T-helper 1 cell treated with Interleukin-12 subunit alpha and Interleukin-12 subunit beta and Interleukin-4 antibody, amounts not matched to agents 30 μg/mL and 1 μg/mL, for 36 hours (primary cell): ENCODE measurements at regions not wholly inside any gene's neighbourhood (a gene's known extent, or its start where the extent isn't known, plus 50 kb on each side); places are given as distances from the start of the nearest gene placed in this dataset.
A peak's percentile ranks its signal among the peaks of the same experiment; 100 is the strongest.
"Not testable (repeated sequence)": the region's sequence is repeated elsewhere in the genome, so short reads cannot be mapped to it uniquely, and the experiment has no call there.

Experiments
- H3K27ac Mint-ChIP-seq: one replicate; pipeline ENCODE4 v1.8.0; 2021; ENCODE audit warnings: mild to moderate bottlenecking, mixed read lengths
- H3K27me3 Mint-ChIP-seq: one replicate; pipeline ENCODE4 v1.8.0; 2021; ENCODE audit warnings: low read depth, mixed read lengths
- H3K36me3 Mint-ChIP-seq: one replicate; pipeline ENCODE4 v1.8.0; 2021; ENCODE audit warnings: low read depth, mixed read lengths
- H3K4me1 Mint-ChIP-seq: one replicate; pipeline ENCODE4 v1.8.0; 2021; ENCODE audit warnings: low read depth, mixed read lengths
- H3K4me3 Mint-ChIP-seq: one replicate; pipeline ENCODE4 v1.8.0; 2021; ENCODE audit warnings: mild to moderate bottlenecking, moderate library complexity, mixed read lengths
- H3K9me3 Mint-ChIP-seq: one replicate; pipeline ENCODE4 v1.8.0; 2021; ENCODE audit warnings: mixed read lengths

DNA sequence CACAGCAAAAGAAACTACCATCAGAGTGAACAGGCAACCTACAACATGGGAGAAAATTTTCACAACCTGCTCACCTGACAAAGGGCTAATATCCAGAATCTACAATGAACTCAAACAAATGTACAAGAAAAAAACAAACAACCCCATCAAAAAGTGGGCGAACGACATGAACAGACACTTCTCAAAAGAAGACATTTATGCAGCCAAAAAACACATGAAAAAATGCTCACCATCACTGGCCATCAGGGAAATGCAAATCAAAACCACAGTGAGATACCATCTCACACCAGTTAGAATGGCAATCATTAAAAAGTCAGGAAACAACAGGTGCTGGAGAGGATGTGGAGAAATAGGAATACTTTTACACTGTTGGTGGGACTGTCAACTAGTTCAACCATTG is 207.8 kb downstream of the USP6NL start:
- H3K36me3 Mint-ChIP-seq = peaks cover 23% of the 10 kb centered on the region
- H3K9me3 Mint-ChIP-seq = peaks cover 24% of the 10 kb centered on the region
- H3K4me3 Mint-ChIP-seq, H3K27me3 Mint-ChIP-seq: not testable (repeated sequence)
- peak overlapping the region; percentile 96 for H3K27ac Mint-ChIP-seq
- peaks cover 40% of the 10 kb centered on the region for H3K4me1 Mint-ChIP-seq

DNA sequence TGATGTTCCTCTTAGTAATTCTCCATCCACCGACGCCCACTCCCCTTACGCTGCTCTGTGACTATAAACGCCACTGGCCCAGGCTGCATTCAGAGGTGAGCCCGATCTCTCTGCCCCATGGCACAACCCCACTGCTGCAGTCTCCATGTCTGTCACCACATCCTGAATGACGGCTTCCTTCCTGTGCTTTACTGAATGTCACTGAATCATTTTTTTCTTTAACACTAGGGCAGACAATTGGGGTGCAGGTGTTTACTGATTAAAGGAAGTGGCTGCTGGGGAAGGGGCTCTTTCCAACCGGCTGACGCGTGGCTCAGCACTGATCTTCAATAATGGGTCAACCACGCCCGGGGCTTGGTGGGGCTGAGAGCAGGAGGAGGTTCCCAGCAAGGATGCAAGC is 208.3 kb downstream of the USP6NL start:
- Mint-ChIP-seq H3K9me3 (peaks cover 24% of the 10 kb centered on the region), H3K36me3 (peaks cover 23% of the 10 kb centered on the region), H3K27me3 (no peaks in the 10 kb centered on the region), H3K27ac (peak overlapping the region; percentile 96), H3K4me1 (peaks cover 40% of the 10 kb centered on the region), H3K4me3 (peak overlapping the region; percentile 74)

DNA sequence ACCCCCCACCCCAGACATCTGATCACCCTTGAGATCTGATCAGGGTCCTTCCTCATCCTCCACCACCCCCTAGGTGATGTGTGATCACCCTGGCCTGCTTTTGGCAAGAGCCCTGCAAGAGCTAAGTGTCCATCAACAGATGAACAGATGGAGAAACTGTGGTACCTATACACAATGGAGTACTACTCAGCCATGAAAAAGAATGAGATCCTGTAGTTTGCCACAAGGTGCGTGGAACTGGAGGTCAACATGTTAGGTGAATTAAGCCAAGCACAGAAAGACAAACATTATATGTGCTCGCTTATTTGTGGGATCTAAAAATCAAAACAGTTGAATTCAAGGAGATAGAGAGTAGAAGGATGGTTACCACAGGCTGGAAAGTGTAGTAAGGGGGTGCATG is 209.1 kb downstream of the USP6NL start:
- Mint-ChIP-seq H3K36me3 (peaks cover 20% of the 10 kb centered on the region), H3K27me3 (no peaks in the 10 kb centered on the region), H3K4me1 (peaks cover 35% of the 10 kb centered on the region), H3K4me3 (no peak overlapping the region), H3K27ac (peak overlapping the region; percentile 73), H3K9me3 (peaks cover 21% of the 10 kb centered on the region)

GRCh38 chr10:11401264-11402235 is 209.9 kb downstream of the USP6NL start:
- peaks cover 14% of the 10 kb centered on the region for H3K36me3 Mint-ChIP-seq
- peak overlapping the region; percentile 73 for H3K27ac Mint-ChIP-seq
- peak overlapping the region; percentile 5 for H3K4me3 Mint-ChIP-seq
- peaks cover 12% of the 10 kb centered on the region for H3K9me3 Mint-ChIP-seq
- H3K4me1 Mint-ChIP-seq = peaks cover 27% of the 10 kb centered on the region
- no peaks in the 10 kb centered on the region for H3K27me3 Mint-ChIP-seq

- Mint-ChIP-seq H3K27me3 (peaks cover 6% of the 10 kb centered on the region), H3K9me3 (peaks cover 8% of the 10 kb centered on the region), H3K36me3 (peaks cover 6% of the 10 kb centered on the region), H3K4me1 (peaks cover 24% of the 10 kb centered on the region), H3K27ac (no peak overlapping the region), H3K4me3 (no peak overlapping the region)
These were observed 213.4 kb downstream of the USP6NL start for GRCh38 chr10:11397980-11398580.

DNA sequence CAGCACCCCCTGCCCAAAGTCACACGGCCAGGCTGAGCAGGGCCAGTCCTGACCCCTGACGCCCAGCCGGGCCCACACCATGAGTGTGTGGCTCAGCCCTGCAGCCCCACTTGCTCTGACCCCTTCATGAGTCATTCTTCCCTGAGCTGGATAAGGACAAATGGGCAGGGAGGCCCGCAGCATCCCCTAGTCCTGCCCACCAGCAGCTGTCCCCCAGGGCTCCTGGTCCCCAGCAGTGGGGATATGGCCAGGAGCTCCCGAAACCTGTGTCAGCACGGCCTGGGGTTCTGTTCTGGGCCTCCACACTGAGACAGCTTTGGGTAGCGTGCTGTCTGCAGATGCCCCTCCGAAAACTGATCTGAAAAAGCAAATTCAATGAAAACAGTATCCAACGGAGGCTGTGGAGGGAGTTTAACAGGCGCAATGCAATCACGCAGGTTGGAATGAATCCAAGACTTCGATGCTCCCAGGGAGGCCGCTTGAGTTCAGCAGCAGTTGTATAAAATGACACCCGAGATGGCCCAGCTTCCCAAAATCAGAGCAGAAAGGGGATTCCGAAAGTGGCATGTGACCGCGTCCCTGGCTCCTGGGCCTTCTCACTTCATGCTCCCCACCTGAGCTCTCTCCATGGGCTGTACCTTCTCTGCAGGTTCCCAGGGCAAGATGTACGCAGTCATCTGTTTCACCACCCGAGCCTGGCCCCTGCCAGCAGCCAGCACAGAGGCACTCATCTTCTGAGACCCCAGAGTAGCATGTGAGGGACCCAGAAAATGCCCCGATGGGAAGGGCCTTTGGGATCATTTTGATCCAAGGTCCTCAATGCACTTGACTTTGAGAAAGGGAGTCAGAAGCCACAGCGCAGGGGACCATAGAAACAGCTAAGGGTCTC is 214.1 kb downstream of the USP6NL start:
- Mint-ChIP-seq H3K27me3 (peaks cover 10% of the 10 kb centered on the region), H3K36me3 (peaks cover 2% of the 10 kb centered on the region), H3K9me3 (peaks cover 2% of the 10 kb centered on the region), H3K4me1 (peaks cover 19% of the 10 kb centered on the region), H3K27ac (no peak overlapping the region), H3K4me3 (no peak overlapping the region)

- Mint-ChIP-seq H3K4me3 (no peak overlapping the region), H3K36me3 (no peaks in the 10 kb centered on the region), H3K4me1 (peaks cover 11% of the 10 kb centered on the region), H3K9me3 (no peaks in the 10 kb centered on the region), H3K27me3 (peaks cover 10% of the 10 kb centered on the region), H3K27ac (no peak overlapping the region)
These were observed 215.0 kb downstream of the USP6NL start for GRCh38 chr10:11396311-11396955.

- Mint-ChIP-seq H3K27me3 (peaks cover 10% of the 10 kb centered on the region), H3K27ac (no peak overlapping the region), H3K36me3 (no peaks in the 10 kb centered on the region), H3K9me3 (no peaks in the 10 kb centered on the region), H3K4me1 (peaks cover 6% of the 10 kb centered on the region), H3K4me3 (no peak overlapping the region)
These were observed 215.7 kb downstream of the USP6NL start for GRCh38 chr10:11395581-11396310.

GRCh38 chr10:11395161-11395560 is 216.3 kb downstream of the USP6NL start:
- Mint-ChIP-seq H3K4me3 (no peak overlapping the region), H3K4me1 (peaks cover under 1% of the 10 kb centered on the region), H3K27ac (no peak overlapping the region), H3K9me3 (no peaks in the 10 kb centered on the region), H3K27me3 (peaks cover 10% of the 10 kb centered on the region), H3K36me3 (no peaks in the 10 kb centered on the region)

DNA sequence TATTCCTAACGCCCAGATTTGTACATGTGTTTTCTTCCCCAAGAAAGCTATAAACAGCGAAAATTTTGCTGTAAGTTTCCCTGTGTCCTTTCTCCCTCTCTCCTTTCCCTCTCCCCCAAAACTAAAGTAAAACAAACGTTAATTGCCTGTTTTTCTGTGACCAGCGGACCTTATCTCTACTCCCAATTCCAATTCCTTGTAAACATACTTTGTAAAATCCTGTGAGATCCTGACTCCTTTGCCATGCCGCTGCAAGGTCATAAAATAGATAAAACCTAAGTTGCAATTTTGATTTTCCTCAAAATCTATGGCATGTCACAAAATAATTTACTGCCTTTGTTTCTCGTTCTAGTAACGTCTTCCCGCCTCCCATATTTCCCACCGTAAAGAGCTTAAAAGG is 217.6 kb downstream of the USP6NL start:
- Mint-ChIP-seq H3K27ac (no peak overlapping the region), H3K4me1 (no peaks in the 10 kb centered on the region), H3K9me3 (no peaks in the 10 kb centered on the region), H3K4me3 (no peak overlapping the region), H3K36me3 (no peaks in the 10 kb centered on the region), H3K27me3 (peaks cover 10% of the 10 kb centered on the region)

DNA sequence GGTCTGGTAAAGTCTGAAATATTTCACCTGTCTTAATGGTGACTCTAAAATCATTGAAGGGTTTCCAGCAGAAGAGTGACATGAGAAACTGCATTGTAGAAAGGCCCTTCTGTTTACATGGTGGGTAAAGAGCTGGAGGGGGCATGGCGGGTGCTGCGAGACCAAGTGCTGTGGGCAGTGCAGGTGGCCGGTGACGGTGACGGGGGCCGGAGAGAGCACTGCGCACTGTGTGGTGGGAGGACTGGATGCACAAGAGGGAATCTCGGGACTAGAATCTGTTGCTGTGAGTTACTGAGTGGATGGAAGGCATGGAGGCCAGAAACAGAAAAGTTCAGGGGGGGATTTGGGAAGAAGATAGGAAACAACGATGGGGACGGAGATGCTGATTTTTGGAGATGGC is 218.7 kb downstream of the USP6NL start:
- Mint-ChIP-seq H3K27me3 (peaks cover 10% of the 10 kb centered on the region), H3K27ac (no peak overlapping the region), H3K9me3 (no peaks in the 10 kb centered on the region), H3K36me3 (no peaks in the 10 kb centered on the region), H3K4me3 (no peak overlapping the region), H3K4me1 (no peaks in the 10 kb centered on the region)

- Mint-ChIP-seq H3K36me3 (no peaks in the 10 kb centered on the region), H3K4me1 (no peaks in the 10 kb centered on the region), H3K4me3 (no peak overlapping the region), H3K27ac (no peak overlapping the region), H3K27me3 (peaks cover 11% of the 10 kb centered on the region), H3K9me3 (no peaks in the 10 kb centered on the region)
These were observed 222.5 kb downstream of the USP6NL start for GRCh38 chr10:11388996-11389395.

GRCh38 chr10:11387551-11388222 is 223.8 kb downstream of the USP6NL start:
- no peak overlapping the region for H3K4me3 Mint-ChIP-seq
- no peaks in the 10 kb centered on the region for H3K9me3 Mint-ChIP-seq
- H3K36me3 Mint-ChIP-seq = no peaks in the 10 kb centered on the region
- no peaks in the 10 kb centered on the region for H3K4me1 Mint-ChIP-seq
- no peak overlapping the region for H3K27ac Mint-ChIP-seq
- peaks cover 10% of the 10 kb centered on the region for H3K27me3 Mint-ChIP-seq
